ENCODE measurements at regions not wholly inside any gene's neighbourhood (a gene's known extent, or its start where the extent isn't known, plus 50 kb on each side); places are given as distances from the start of the nearest gene placed in this dataset.
"Not testable (repeated sequence)": the region's sequence is repeated elsewhere in the genome, so short reads cannot be mapped to it uniquely, and the experiment has no call there.

GRCh38 chr5:66354422-66354821, 210.3 kb downstream of the SREK1 start:
- no peak for DNase-seq

- DNase-seq, result no peak
Measured at GRCh38 chr5:66356011-66356565, 212.0 kb downstream of the SREK1 start.

GRCh38 chr5:66358741-66359140, 214.6 kb downstream of the SREK1 start:
- no peak for DNase-seq

GRCh38 chr5:66361070-66361469, 217.0 kb downstream of the SREK1 start:
- no peak for DNase-seq

GRCh38 chr5:66362046-66362445, 217.9 kb downstream of the SREK1 start:
- no peak for DNase-seq

GRCh38 chr5:66362687-66363086, 218.6 kb downstream of the SREK1 start:
- no peak for DNase-seq

GRCh38 chr5:66363097-66363496, 219.0 kb downstream of the SREK1 start:
- DNase-seq, result no peak

GRCh38 chr5:66364186-66364585, 220.1 kb downstream of the SREK1 start:
- no peak for DNase-seq

GRCh38 chr5:66365981-66366380, 221.9 kb downstream of the SREK1 start:
- no peak for DNase-seq

GRCh38 chr5:66367814-66368541, 223.9 kb downstream of the SREK1 start:
- no peak for DNase-seq

GRCh38 chr5:66368811-66369210, 224.7 kb downstream of the SREK1 start:
- DNase-seq, result no peak

- no peak for DNase-seq
Measured at GRCh38 chr5:66377747-66378146, 218.4 kb upstream of the MAST4 start.

GRCh38 chr5:66378407-66378806, 217.8 kb upstream of the MAST4 start:
- DNase-seq, result no peak

- DNase-seq, result no peak
Measured at GRCh38 chr5:66382152-66382551, 214.0 kb upstream of the MAST4 start.

- DNase-seq, result not testable (repeated sequence)
Measured at GRCh38 chr5:66405145-66405544, 191.0 kb upstream of the MAST4 start.

GRCh38 chr5:66406761-66407336, 189.3 kb upstream of the MAST4 start:
- no peak for DNase-seq

GRCh38 chr5:66407765-66408164, 188.4 kb upstream of the MAST4 start:
- DNase-seq, result no peak

- DNase-seq, result no peak
Measured at GRCh38 chr5:66408576-66408975, 187.6 kb upstream of the MAST4 start.

GRCh38 chr5:66410122-66410521, 186.1 kb upstream of the MAST4 start:
- DNase-seq, result no peak

GRCh38 chr5:66411701-66412100, 184.5 kb upstream of the MAST4 start:
- DNase-seq, result no peak

GRCh38 chr5:66413931-66414330, 182.3 kb upstream of the MAST4 start:
- no peak for DNase-seq

- DNase-seq, result no peak
Measured at GRCh38 chr5:66415208-66415607, 181.0 kb upstream of the MAST4 start.

GRCh38 chr5:66416698-66417097, 179.5 kb upstream of the MAST4 start:
- DNase-seq, result no peak

- no peak for DNase-seq
Measured at GRCh38 chr5:66417781-66418180, 178.4 kb upstream of the MAST4 start.

- no peak for DNase-seq
Measured at GRCh38 chr5:66423484-66423883, 172.7 kb upstream of the MAST4 start.
